ENCODE measurements at regions not wholly inside any gene's neighbourhood (a gene's known extent, or its start where the extent isn't known, plus 50 kb on each side); places are given as distances from the start of the nearest gene placed in this dataset.
"Not testable (repeated sequence)": the region's sequence is repeated elsewhere in the genome, so short reads cannot be mapped to it uniquely, and the experiment has no call there.

- H3K27me3 ChIP-seq (ENCODE audit: insufficient read depth, low read length): no peaks in the 10 kb centered on the region
- no peaks in the 10 kb centered on the region for H3K9me3 ChIP-seq (ENCODE audit: low read depth, low read length)
- H3K4me1 ChIP-seq (ENCODE audit: insufficient read depth, low read length): peaks cover 11% of the 10 kb centered on the region
- H3K4me3 ChIP-seq (ENCODE audit: low read length): no peak overlapping the region
These were observed 211.5 kb downstream of the KLF6 start for GRCh38 chr10:3573498-3573897.

- H3K27me3 ChIP-seq (ENCODE audit: insufficient read depth, low read length): no peaks in the 10 kb centered on the region
- no peaks in the 10 kb centered on the region for H3K9me3 ChIP-seq (ENCODE audit: low read depth, low read length)
- H3K4me1 ChIP-seq (ENCODE audit: insufficient read depth, low read length): peaks cover 15% of the 10 kb centered on the region
- H3K4me3 ChIP-seq (ENCODE audit: low read length): no peak overlapping the region
These were observed 213.6 kb downstream of the KLF6 start for GRCh38 chr10:3571310-3571825.

GRCh38 chr10:3570855-3571266 lies 214.1 kb downstream of the KLF6 start:
- H3K4me1 ChIP-seq (ENCODE audit: insufficient read depth, low read length): peaks cover 15% of the 10 kb centered on the region
- no peaks in the 10 kb centered on the region for H3K9me3 ChIP-seq (ENCODE audit: low read depth, low read length)
- no peaks in the 10 kb centered on the region for H3K27me3 ChIP-seq (ENCODE audit: insufficient read depth, low read length)
- no peak overlapping the region for H3K4me3 ChIP-seq (ENCODE audit: low read length)

- no peaks in the 10 kb centered on the region for H3K9me3 ChIP-seq (ENCODE audit: low read depth, low read length)
- H3K4me1 ChIP-seq (ENCODE audit: insufficient read depth, low read length): peaks cover 15% of the 10 kb centered on the region
- H3K27me3 ChIP-seq (ENCODE audit: insufficient read depth, low read length): no peaks in the 10 kb centered on the region
- H3K4me3 ChIP-seq (ENCODE audit: low read length): no peak overlapping the region
These were observed 214.8 kb downstream of the KLF6 start for GRCh38 chr10:3570131-3570729.

GRCh38 chr10:3568983-3569382 lies 216.0 kb downstream of the KLF6 start:
- peaks cover 15% of the 10 kb centered on the region for H3K4me1 ChIP-seq (ENCODE audit: insufficient read depth, low read length)
- no peaks in the 10 kb centered on the region for H3K9me3 ChIP-seq (ENCODE audit: low read depth, low read length)
- no peaks in the 10 kb centered on the region for H3K27me3 ChIP-seq (ENCODE audit: insufficient read depth, low read length)

GRCh38 chr10:3568392-3568791 lies 216.6 kb downstream of the KLF6 start:
- Histone ChIP-seq H3K9me3 (ENCODE audit: low read depth, low read length) (no peaks in the 10 kb centered on the region), H3K4me3 (ENCODE audit: low read length) (no peak overlapping the region), H3K27me3 (ENCODE audit: insufficient read depth, low read length) (no peaks in the 10 kb centered on the region), H3K4me1 (ENCODE audit: insufficient read depth, low read length) (peaks cover 15% of the 10 kb centered on the region)

More at GRCh38 chr10:3568983-3569382, 216.0 kb downstream of the KLF6 start:
- H3K4me3 ChIP-seq (ENCODE audit: low read length): no peak overlapping the region

- Histone ChIP-seq H3K4me3 (ENCODE audit: low read length) (no peak overlapping the region), H3K27me3 (ENCODE audit: insufficient read depth, low read length) (no peaks in the 10 kb centered on the region), H3K9me3 (ENCODE audit: low read depth, low read length) (no peaks in the 10 kb centered on the region), H3K4me1 (ENCODE audit: insufficient read depth, low read length) (peaks cover 15% of the 10 kb centered on the region)
These were observed 217.6 kb downstream of the KLF6 start for GRCh38 chr10:3567291-3567963.

GRCh38 chr10:3566627-3567026 lies 218.4 kb downstream of the KLF6 start:
- Histone ChIP-seq H3K27me3 (ENCODE audit: insufficient read depth, low read length) (no peaks in the 10 kb centered on the region), H3K9me3 (ENCODE audit: low read depth, low read length) (no peaks in the 10 kb centered on the region), H3K4me3 (ENCODE audit: low read length) (no peak overlapping the region), H3K4me1 (ENCODE audit: insufficient read depth, low read length) (peaks cover 15% of the 10 kb centered on the region)

- Histone ChIP-seq H3K27me3 (ENCODE audit: insufficient read depth, low read length) (no peaks in the 10 kb centered on the region), H3K4me1 (ENCODE audit: insufficient read depth, low read length) (peaks cover 4% of the 10 kb centered on the region), H3K4me3 (ENCODE audit: low read length) (no peak overlapping the region), H3K9me3 (ENCODE audit: low read depth, low read length) (no peaks in the 10 kb centered on the region)
These were observed 220.5 kb downstream of the KLF6 start for GRCh38 chr10:3564346-3565002.

GRCh38 chr10:3563298-3563697 lies 221.7 kb downstream of the KLF6 start:
- Histone ChIP-seq H3K4me1 (ENCODE audit: insufficient read depth, low read length) (peaks cover 2% of the 10 kb centered on the region), H3K9me3 (ENCODE audit: low read depth, low read length) (no peaks in the 10 kb centered on the region), H3K27me3 (ENCODE audit: insufficient read depth, low read length) (no peaks in the 10 kb centered on the region), H3K4me3 (ENCODE audit: low read length) (no peak overlapping the region)

- not testable (repeated sequence) for H3K4me1 ChIP-seq (ENCODE audit: insufficient read depth, low read length); H3K4me3 ChIP-seq (ENCODE audit: low read length); H3K27me3 ChIP-seq (ENCODE audit: insufficient read depth, low read length); H3K9me3 ChIP-seq (ENCODE audit: low read depth, low read length)
These were observed 224.4 kb downstream of the KLF6 start for GRCh38 chr10:3560628-3561027.

- Histone ChIP-seq H3K4me1 (ENCODE audit: insufficient read depth, low read length) (peaks cover 3% of the 10 kb centered on the region), H3K27me3 (ENCODE audit: insufficient read depth, low read length) (no peaks in the 10 kb centered on the region), H3K4me3 (ENCODE audit: low read length) (no peak overlapping the region), H3K9me3 (ENCODE audit: low read depth, low read length) (no peaks in the 10 kb centered on the region)
These were observed 225.5 kb downstream of the KLF6 start for GRCh38 chr10:3559527-3559926.

- Histone ChIP-seq H3K4me3 (ENCODE audit: low read length) (no peak overlapping the region), H3K27me3 (ENCODE audit: insufficient read depth, low read length) (no peaks in the 10 kb centered on the region), H3K4me1 (ENCODE audit: insufficient read depth, low read length) (peaks cover 9% of the 10 kb centered on the region), H3K9me3 (ENCODE audit: low read depth, low read length) (no peaks in the 10 kb centered on the region)
These were observed 226.0 kb downstream of the KLF6 start for GRCh38 chr10:3559011-3559410.

GRCh38 chr10:3556191-3557017 lies 228.6 kb downstream of the KLF6 start:
- not testable (repeated sequence) for H3K27me3 ChIP-seq (ENCODE audit: insufficient read depth, low read length); H3K9me3 ChIP-seq (ENCODE audit: low read depth, low read length); H3K4me1 ChIP-seq (ENCODE audit: insufficient read depth, low read length); H3K4me3 ChIP-seq (ENCODE audit: low read length)

GRCh38 chr10:3554121-3554522 lies 230.9 kb downstream of the KLF6 start:
- H3K9me3 ChIP-seq (ENCODE audit: low read depth, low read length): no peaks in the 10 kb centered on the region
- no peaks in the 10 kb centered on the region for H3K27me3 ChIP-seq (ENCODE audit: insufficient read depth, low read length)
- peaks cover 9% of the 10 kb centered on the region for H3K4me1 ChIP-seq (ENCODE audit: insufficient read depth, low read length)
- H3K4me3 ChIP-seq (ENCODE audit: low read length): no peak overlapping the region

All from mononuclear cell (primary cell).